Stimulated activated CD8-positive, alpha-beta memory T cell treated with anti-CD3 and anti-CD28 coated beads, Interleukin-4, amount 100 ng/mL, for 4 hours (primary cell): ENCODE measurements at regions not wholly inside any gene's neighbourhood (a gene's known extent, or its start where the extent isn't known, plus 50 kb on each side); places are given as distances from the start of the nearest gene placed in this dataset.

Experiments used
- DNase-seq, 2 donors: peaks; one replicate each; pipeline ENCODE4 v3.0.0-alpha.2; 2020; ENCODE audit warnings: low read depth in 2 of 2, low spot score in 1 of 2

DNA sequence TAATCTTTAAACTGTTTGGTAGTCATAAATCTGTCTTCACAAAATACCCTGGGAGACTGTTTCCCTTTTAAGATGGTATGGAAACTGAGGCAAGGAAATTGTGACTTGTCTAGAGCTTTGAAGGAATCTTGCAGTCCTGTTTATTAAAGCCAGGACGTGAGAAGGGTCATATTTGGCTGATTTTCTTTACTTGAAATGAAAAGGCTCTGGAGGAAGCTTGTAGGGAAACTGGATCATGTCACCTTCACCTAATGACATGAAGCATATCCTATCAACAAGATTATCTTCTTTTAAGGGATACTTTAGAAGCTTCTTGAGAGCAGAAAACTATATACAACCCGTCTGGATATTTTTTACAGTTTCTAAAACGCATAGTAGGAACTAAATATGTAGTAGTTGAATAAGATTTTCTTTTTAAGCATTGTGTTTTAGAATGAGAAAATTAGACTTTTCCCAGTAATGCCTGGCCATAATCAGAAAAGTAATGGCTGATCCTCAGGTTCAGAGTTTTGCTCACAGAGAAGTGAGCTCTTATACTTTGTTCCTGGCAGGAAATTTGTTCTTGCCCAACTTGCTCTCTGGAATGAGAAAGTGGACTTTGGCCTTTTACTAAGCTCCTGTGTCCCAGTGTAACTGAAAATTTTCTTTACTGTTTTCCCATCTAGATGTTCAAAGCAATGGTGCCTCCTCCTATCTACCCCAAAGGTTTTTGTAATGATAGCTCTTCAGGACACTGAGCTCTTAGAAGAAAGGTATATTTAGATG lies 136.8 kb upstream of the AFF2 start:
- DNase-seq = no peak

GRCh38 chrX:148365233-148365632 lies 135.2 kb upstream of the AFF2 start:
- no peak for DNase-seq

DNA sequence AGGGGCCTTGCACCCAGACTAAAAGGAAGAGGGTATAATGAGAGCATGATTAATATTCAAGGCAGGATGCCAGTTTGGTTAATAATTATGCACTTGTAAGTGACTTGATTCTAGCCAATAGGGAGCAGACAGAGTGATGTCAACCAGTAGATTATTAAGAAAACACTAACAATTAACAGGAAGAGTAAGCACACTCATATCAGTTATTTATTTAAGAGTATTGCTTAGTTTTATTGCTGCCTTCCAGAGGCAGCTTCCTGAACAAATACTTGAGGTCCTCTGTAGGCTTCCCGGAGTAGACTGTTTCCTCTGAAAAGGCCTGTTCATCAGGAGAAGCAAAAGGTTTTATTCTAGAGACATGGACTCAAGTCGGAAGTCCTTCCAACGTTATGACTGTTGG lies 129.1 kb upstream of the AFF2 start:
- no peak for DNase-seq

DNA sequence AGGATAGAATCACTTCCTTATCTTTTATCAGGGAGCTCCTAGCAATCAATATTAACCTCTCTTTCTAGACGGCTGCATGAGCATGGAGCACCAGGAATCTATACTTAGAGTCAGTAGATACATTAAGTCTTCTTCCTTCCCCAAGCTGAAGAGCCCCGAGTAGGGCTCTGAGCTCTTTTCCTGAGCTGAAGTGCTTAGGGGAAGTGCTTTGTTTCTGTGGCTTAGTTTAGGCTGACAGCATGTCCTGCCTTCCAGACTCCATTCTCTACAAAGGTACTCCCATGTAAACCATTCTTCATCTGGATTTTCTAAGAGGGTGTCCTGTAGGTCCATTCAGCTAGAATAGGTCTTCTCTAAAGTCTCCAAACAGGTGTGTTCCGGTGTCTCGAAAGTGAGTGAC lies 127.5 kb upstream of the AFF2 start:
- DNase-seq = no peak

- DNase-seq = no peak
Measured at GRCh38 chrX:148376342-148376741, 124.1 kb upstream of the AFF2 start.

DNA sequence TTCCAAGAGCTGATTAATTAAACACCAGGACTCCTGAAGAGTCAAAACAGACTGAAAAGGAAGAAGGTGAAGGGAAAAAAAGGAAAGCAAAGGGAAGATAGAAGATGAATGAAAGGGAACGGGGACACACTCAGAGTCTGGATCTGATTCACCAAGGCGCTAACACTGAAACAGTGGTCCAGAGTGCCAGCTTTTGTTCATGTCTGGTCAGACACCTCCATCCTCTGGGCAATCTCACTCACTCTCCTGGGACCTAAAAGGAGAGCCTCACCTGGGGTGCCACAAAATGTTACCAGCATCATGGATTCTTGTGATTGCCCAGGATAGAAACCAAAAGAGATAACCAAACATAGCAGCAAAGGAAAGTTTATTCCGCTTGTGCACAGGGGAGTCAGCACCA lies 120.3 kb upstream of the AFF2 start:
- DNase-seq = no peak

DNA sequence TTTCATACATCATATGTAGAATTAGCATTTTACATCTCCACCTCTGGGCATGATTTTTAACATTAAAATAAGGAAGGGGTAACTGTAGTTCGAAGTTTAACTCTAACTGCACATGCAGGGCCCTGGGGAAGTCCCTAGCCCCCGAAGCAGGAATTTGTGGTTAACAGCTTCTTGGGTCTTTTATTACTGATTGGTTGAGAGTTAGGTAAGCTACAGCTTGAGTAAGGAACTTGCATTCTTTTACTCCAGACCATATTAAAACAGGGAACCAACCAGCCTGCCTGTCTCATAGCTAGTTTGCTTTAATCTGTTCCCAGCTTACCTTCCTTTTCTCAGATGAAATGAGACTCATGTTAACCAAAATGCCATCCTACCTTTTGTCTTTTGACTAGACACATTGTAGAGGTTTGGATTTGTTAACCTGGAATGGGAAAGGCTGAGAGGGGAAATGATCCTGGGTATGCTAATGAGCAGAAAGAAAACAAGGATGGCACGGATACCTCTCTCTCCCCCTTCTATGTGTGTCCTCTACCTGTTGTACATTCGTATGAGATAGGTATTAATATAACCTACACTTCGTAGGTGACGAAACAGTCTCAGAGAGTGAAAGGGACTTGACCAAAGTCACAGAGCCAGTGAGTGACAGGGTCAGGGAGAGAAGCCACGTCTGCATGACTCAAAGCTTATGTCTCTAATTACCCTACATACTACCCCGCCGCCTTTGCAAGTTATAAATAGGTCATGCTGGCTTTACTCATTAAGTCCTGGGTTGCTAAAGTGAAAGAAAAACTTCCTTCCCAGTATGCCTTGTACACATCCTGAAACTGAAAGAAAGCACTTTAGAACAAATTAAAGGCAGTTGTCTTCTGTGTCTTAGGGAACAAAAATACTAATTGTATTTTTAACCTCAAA lies 119.5 kb upstream of the AFF2 start:
- DNase-seq = peak in 1 of 2 donors; percentile 40

DNA sequence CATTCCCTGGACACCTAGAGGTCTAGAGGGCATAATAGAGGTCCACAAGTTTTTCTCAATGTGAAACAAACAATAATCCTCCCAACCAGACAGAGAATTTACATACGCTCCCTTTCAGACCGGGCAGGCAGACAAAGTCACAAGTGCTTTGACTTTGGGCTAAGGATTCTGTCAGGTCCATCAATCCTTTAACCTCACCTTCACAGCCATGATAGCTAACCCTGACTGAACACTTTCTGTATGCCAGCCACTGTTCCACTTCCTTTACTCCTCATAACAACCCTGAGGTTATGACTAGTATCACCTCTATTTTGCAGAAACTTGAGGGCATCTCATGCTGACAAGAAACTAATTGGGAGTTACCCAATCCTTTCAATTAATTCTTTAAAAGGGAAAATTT lies 118.8 kb upstream of the AFF2 start:
- no peak for DNase-seq

GRCh38 chrX:148382983-148383382 lies 117.4 kb upstream of the AFF2 start:
- DNase-seq = no peak

DNA sequence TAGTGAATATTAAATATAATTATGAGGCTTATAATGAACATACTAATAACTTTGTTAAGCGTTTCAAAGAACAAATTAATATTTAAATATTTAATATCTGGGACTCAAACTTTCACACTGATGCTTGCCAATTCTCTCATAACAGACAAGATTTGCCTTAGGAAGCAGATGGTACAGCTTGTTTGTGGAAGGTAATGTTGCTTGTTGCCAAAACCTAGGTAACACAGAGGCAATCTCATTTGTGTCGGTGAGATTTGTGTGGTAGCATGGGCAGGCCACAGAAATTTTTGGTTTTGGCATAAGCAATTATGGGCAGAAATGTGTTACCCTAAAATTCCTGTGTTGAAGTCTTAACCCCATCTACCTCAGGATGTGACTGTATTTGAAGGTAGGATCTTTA lies 114.9 kb upstream of the AFF2 start:
- DNase-seq = no peak

GRCh38 chrX:148389629-148390028 lies 110.8 kb upstream of the AFF2 start:
- no peak for DNase-seq

DNA sequence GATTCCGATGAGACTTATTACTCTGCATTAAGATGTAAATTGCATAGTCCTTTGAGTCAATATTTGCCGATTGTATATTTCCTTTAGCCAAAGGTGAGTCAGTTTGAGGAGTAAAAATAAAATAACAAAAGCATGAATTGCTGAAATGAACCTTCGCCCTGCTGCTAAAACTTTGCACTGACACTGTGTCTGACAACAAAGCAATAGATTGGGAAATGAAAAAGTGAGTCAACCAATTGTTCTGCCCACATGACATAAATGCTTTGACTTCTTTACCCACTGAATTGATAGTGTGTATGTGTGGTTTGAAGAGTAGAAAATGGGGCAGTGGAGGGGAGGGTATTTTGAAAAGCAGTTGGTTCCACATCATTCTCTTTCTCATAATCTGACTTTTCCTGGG lies 88.4 kb upstream of the AFF2 start:
- DNase-seq = no peak

GRCh38 chrX:148416142-148416541 lies 84.3 kb upstream of the AFF2 start:
- no peak for DNase-seq

- DNase-seq = no peak
Measured at GRCh38 chrX:148416931-148417330, 83.5 kb upstream of the AFF2 start.

DNA sequence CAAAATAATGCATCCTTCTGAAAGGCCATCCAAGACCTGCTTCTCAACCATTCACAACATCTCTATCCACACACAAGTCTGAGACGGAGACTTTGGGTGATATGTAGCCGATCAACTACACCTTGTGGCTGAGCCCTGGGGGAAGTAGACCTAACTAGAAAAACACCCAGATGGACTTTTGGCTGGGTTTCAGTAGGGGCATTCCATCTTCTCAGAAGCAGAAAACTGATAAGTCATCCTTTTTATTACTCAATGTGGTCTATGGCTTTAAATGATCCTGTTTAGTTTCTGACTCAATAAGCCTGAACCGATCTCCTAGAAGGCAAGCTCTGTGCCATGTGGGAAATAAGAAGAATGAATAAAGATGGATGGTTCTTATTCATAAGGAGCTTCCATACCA lies 82.5 kb upstream of the AFF2 start:
- no peak for DNase-seq

- no peak for DNase-seq
Measured at GRCh38 chrX:148422526-148422925, 77.9 kb upstream of the AFF2 start.

DNA sequence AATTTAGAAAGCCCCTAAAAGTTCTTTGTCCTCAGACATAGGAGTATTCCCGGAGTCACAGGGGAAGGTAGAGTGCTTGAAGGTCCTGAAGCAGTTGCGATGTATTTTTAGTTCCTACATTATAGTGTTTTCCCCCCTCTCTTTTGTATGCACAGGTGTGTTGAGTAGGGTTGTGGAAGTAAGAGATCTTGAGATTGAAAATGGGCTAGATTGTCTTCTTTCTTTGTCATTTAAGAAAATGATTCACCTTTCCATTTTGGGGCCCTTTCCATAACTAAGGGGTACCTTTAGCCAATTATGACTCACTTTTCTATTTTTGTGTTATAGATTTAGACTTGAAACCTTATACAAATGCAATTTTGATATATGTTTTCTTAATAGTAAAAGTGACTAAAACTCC lies 75.8 kb upstream of the AFF2 start:
- DNase-seq = no peak

- DNase-seq = no peak
Measured at GRCh38 chrX:148426467-148426866, 74.0 kb upstream of the AFF2 start.

- no peak for DNase-seq
Measured at GRCh38 chrX:148441387-148441786, 59.0 kb upstream of the AFF2 start.

DNA sequence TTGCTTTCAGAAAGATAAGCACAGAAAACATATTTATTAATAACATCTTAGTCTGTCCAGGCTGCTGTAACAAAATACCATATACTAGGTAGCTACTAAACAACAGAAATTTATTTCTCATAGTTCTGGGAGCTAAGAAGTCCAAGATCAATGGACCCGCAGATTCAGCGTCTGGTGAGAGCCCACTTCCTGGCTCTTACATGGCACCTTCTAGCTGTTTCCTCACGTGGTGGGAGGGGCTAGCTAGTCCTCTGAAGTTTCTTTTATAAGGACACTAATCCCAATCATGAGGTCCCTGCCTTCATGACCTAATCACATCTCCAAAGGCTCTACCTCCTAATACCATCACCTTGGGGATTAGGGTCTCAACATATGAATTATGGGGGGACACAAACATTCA lies 57.2 kb upstream of the AFF2 start:
- DNase-seq = no peak

GRCh38 chrX:148448686-148449085 lies 51.7 kb upstream of the AFF2 start:
- no peak for DNase-seq
